HFF-Myc (cell line): ENCODE measurements at regions not wholly inside any gene's neighbourhood (a gene's known extent, or its start where the extent isn't known, plus 50 kb on each side); places are given as distances from the start of the nearest gene placed in this dataset.

Experiments
- DNase-seq: peaks from one replicate; pipeline ENCODE4 v3.0.0-alpha.2; 2011; ENCODE audit warnings: low read depth; ENCODE audit errors: extremely low read depth
- H3K4me3 ChIP-seq: replicated peaks from 2 replicates; pipeline ENCODE4 v1.5.1; 2011; ENCODE audit warnings: low read depth, mild to moderate bottlenecking, control low read depth, low read length
- TF ChIP-seq, protein P1 (sequence below): IDR thresholded peaks from 2 replicates; pipeline ENCODE4 v1.5.1; 2012; ENCODE audit warnings: mild to moderate bottlenecking, low read depth, low read length, control low read depth; ENCODE audit errors: missing control alignments

DNA sequence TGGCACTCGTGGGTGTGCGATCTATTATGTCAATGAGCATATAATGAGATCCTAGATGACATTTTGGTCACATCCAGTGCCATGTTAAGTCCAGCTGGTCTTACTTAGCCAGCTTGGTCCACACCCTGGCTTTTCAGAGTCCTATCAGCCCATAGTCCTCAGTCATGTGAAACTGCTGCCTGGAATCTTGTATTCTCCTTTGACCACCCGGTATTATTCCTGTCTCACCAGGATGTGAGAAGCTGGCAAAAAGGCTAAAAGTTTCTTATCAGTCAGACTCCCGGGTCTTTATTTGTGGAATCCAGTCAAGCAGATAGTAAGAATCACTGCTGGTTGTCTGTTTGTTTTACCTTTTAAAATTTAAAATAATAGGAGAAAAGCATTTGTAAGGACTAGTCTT lies 705.6 kb upstream of the GHITM start:
- TF ChIP-seq, protein P1, sequence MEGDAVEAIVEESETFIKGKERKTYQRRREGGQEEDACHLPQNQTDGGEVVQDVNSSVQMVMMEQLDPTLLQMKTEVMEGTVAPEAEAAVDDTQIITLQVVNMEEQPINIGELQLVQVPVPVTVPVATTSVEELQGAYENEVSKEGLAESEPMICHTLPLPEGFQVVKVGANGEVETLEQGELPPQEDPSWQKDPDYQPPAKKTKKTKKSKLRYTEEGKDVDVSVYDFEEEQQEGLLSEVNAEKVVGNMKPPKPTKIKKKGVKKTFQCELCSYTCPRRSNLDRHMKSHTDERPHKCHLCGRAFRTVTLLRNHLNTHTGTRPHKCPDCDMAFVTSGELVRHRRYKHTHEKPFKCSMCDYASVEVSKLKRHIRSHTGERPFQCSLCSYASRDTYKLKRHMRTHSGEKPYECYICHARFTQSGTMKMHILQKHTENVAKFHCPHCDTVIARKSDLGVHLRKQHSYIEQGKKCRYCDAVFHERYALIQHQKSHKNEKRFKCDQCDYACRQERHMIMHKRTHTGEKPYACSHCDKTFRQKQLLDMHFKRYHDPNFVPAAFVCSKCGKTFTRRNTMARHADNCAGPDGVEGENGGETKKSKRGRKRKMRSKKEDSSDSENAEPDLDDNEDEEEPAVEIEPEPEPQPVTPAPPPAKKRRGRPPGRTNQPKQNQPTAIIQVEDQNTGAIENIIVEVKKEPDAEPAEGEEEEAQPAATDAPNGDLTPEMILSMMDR = no peak
- DNase-seq = no peak
- no peak overlapping the region for H3K4me3 ChIP-seq

DNA sequence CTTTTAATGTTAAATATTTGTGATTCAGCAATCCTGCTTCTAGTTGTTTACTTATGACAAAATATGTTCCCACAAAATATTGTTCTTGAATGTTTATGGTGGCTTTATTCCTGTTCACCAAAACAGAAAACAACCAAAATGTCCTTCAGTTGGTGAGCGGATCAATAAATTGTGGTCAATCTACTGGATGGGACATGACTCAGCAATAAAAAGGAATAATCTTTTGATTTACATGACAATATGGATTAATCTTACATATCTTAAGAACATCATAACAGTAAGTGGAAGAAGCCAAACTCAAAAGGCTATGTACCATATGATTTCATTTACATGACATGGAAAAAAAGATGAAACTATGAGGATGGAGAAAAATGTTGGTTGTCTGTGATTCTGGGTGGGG lies 691.3 kb upstream of the GHITM start:
- H3K4me3 ChIP-seq = no peak overlapping the region
- no peak for DNase-seq
- TF ChIP-seq, protein P1 = no peak

DNA sequence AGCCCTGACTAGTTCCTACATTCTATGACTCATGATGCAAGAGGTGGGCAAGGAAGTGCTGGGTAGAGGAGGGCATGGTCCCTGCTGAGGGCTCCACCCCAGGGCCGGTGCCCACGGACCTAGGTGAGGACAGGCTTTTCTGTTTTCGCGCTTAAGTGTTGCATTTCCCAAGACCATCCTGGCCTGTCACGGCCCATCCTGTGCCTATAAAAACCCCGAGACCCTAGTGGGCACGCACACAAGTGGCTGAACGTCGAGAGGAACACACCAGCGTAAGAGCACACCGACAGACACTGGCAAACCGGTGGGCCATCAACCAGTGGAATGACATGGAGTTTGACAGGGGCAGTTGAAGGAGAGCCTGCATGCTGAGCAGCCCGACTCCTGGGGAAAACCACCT lies 680.7 kb upstream of the GHITM start:
- TF ChIP-seq, protein P1 = no peak
- H3K4me3 ChIP-seq = no peak overlapping the region
- no peak for DNase-seq

DNA sequence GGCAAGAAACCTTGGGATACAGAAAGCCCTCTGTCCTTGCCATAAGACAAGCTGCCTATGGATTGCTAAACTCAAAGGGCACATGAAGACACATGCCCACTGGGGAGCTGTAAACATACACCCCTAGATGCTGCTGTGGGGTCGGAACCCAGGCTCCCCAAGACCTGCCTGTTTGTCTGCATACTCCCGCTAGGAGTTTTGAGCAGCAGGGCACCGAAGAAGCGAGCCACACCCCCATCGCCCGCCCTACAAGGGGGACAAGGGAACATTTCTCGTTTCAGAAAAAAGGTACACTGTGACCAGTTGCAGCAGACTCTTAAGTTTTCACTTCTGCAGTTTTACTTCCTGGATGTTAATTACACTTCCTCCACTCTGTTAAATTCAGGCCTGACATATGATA lies 680.2 kb upstream of the GHITM start:
- no peak overlapping the region for H3K4me3 ChIP-seq
- TF ChIP-seq, protein P1 = no peak
- DNase-seq = no peak

DNA sequence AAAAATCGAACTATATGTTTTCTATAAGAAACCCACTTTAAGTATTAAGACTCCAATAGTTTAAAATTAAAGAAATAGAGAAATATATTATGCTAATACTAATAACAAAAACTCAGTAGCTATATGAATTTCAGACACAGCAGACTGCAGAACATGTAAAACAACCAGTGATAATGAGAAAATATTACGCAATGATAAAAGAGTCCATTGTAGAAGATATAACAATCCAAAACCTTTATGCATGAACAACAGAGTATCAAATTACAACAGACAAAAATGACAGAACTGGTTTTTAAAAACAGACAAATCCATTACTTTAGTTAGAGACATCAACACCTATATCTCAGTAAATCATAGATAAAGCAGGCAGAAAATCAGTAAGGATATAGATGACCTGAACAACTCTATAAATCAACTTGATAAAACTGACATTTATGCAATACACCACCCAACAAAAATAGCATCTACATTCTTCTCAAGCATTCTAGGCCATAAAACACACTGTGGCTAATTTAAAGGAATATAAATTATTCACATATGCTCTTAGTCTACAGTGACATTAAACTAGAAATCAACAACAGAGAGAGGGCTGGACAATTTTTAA lies 669.5 kb upstream of the GHITM start:
- no peak overlapping the region for H3K4me3 ChIP-seq
- TF ChIP-seq, protein P1 = no peak
- no peak for DNase-seq

DNA sequence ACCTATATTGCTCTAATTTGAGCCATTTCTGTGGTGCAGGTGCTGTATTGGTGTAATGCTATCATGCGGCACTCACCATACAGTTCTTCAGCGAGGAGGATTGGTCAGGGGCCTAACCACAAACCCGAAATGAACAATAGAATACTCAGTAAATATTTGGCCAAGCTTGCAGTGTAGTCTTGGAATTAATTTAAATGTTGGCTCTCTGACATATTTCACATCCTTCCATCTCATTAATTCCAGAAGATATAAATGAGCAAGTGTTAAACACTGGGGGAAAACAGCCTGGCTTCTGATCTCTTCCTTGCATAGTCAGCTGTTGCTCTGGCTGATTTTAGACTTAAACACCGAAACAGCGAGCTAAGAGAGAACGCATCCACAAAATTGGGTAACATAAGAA lies 663.1 kb upstream of the GHITM start:
- TF ChIP-seq, protein P1 = no peak
- H3K4me3 ChIP-seq = no peak overlapping the region
- no peak for DNase-seq

DNA sequence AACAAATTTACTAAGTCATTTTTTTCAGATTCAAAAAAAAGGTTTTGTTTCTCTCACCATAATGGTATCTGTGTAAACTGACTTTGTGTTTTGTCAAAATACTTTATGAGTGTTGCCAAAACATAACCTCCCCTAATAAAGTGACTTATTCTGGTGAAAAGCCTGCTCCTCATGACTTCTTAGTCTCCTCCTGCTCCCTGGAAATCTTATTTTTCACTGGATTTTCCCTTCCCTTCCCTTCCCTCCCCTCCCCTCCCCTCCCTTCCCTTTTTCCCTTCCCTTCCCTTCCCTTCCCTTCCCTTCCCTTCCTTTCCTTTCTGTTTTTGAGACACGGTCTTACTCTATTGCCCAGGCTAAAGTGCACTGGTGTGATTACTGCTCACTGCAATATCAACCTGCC lies 650.1 kb upstream of the GHITM start:
- TF ChIP-seq, protein P1 = no peak
- no peak overlapping the region for H3K4me3 ChIP-seq
- no peak for DNase-seq
